ENCODE measurements at regions not wholly inside any gene's neighbourhood (a gene's known extent, or its start where the extent isn't known, plus 50 kb on each side); places are given as distances from the start of the nearest gene placed in this dataset.

DNA sequence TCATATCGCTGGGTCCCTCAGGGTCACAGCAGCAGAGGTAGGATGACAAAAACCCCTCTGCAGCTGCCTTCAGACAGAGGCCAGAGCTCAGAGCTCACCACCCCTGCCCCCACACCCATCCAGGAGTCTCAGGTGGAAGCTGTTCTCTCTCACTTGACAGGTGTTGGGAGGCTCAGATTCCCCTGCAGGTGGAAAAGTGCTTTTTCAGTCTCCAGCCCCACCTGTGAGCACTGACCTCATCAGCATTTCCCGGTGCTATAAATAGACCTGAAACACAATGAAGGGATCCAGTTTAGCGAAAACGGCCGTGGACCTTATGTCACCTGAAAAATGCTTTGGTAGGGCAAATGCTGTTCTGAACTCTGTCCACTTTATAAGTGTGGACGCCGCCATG is 254.9 kb downstream of the NDUFA10 start:
- no peak for TF ChIP-seq GATA3 (IDR thresholded peaks at IDR 0.05; ENCODE audit: low read depth, low read length)
- no peak for TF ChIP-seq GATA2 (IDR thresholded peaks at IDR 0.05; ENCODE audit: low read depth, low read length)

Measured in SH-SY5Y (cell line).